Keratinocyte (primary cell): ENCODE measurements at regions not wholly inside any gene's neighbourhood (a gene's known extent, or its start where the extent isn't known, plus 50 kb on each side); places are given as distances from the start of the nearest gene placed in this dataset.

Source experiments
- EZH2 ChIP-seq: IDR thresholded peaks from one replicate; pipeline ENCODE4 v1.6.1; 2012; ENCODE audit warnings: inconsistent platforms, mild to moderate bottlenecking, low read length, moderate library complexity
- TF ChIP-seq, protein P1 (sequence below), 3 experiments: IDR thresholded peaks in 1 of 3; conservative IDR thresholded peaks in 1 of 3; optimal IDR thresholded peaks in 1 of 3; 2 replicates in 2 of 3; 3 replicates in 1 of 3; pipeline versions ENCODE3 to v1.5.1; 2011; ENCODE audit warnings: low read length in 3 of 3, mild to moderate bottlenecking in 3 of 3, moderate library complexity in 2 of 3, control low read depth in 1 of 3, inconsistent platforms in 1 of 3; ENCODE audit not compliant: insufficient read depth in 2 of 3; ENCODE audit errors: extremely low read depth in 1 of 3

DNA sequence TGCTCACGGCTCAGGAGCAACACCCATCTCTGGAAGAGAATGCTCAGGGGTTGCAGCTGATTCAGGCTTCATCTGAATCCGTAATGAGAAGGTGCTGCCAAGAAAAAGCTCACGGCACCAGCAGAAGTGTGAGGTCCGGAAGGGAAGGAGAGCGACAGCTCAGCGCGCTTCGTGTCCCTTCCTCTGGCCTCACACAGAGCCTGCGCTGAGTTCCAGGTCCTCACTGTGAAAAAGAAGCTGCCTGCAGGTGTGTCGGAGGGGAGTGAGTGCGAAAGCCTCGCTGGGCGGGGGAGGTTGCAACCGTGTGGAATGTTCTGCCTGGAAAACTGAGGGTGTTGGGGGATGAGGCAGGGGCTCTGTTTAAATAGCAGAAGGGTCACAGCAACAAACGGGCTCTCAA, 76.2 kb upstream of the TWIST2 start:
- TF ChIP-seq, protein P1, sequence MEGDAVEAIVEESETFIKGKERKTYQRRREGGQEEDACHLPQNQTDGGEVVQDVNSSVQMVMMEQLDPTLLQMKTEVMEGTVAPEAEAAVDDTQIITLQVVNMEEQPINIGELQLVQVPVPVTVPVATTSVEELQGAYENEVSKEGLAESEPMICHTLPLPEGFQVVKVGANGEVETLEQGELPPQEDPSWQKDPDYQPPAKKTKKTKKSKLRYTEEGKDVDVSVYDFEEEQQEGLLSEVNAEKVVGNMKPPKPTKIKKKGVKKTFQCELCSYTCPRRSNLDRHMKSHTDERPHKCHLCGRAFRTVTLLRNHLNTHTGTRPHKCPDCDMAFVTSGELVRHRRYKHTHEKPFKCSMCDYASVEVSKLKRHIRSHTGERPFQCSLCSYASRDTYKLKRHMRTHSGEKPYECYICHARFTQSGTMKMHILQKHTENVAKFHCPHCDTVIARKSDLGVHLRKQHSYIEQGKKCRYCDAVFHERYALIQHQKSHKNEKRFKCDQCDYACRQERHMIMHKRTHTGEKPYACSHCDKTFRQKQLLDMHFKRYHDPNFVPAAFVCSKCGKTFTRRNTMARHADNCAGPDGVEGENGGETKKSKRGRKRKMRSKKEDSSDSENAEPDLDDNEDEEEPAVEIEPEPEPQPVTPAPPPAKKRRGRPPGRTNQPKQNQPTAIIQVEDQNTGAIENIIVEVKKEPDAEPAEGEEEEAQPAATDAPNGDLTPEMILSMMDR (optimal IDR thresholded peaks at IDR 0.05 in 1 of 3, IDR thresholded peaks at IDR 0.05 in 1 of 3, conservative IDR thresholded peaks at IDR 0.05 in 1 of 3; ENCODE audit: extremely low read depth in 1 of 3, insufficient read depth in 2 of 3, low read length in 3 of 3): no peak
- TF ChIP-seq EZH2: no peak
